ENCODE measurements at regions not wholly inside any gene's neighbourhood (a gene's known extent, or its start where the extent isn't known, plus 50 kb on each side); places are given as distances from the start of the nearest gene placed in this dataset.
A peak's percentile ranks its signal among the peaks of the same experiment; 100 is the strongest.

- TF ChIP-seq EZH2 (IDR thresholded peaks at IDR 0.05; ENCODE audit: insufficient read depth, low read length): no peak
- TF ChIP-seq CTCF (IDR thresholded peaks at IDR 0.05; ENCODE audit: insufficient read depth, low read depth, low read length): no peak
- no peak overlapping the region for H3K4me3 Mint-ChIP-seq (ENCODE audit: unreplicated experiment)
- Histone ChIP-seq H2AFZ (ENCODE audit: low read depth, low read length) (no peak overlapping the region), H3K4me1 (ENCODE audit: insufficient read depth, low read length) (peaks cover 5% of the 10 kb centered on the region), H3K27me3 (ENCODE audit: insufficient read depth, low read length) (no peaks in the 10 kb centered on the region), H3K9me3 (ENCODE audit: insufficient read depth, low read depth, low read length) (no peaks in the 10 kb centered on the region), H3K36me3 (ENCODE audit: insufficient read depth, low read length) (no peaks in the 10 kb centered on the region), H3K4me3 (ENCODE audit: insufficient read depth, low read depth, low read length) (no peak overlapping the region), H4K20me1 (ENCODE audit: insufficient read depth, low read length) (no peaks in the 10 kb centered on the region), H3K9ac (ENCODE audit: low read length) (no peak overlapping the region), H3K4me2 (ENCODE audit: low read length) (no peak overlapping the region), H3K79me2 (ENCODE audit: insufficient read depth, low read length) (no peaks in the 10 kb centered on the region), H3K27ac (ENCODE audit: low read depth, low read length) (no peak overlapping the region)
- FAIRE-seq (no peak), DNase-seq (ENCODE audit: low read depth) (peak; percentile 46)
- no peaks in the 10 kb centered on the region for H3K36me3 Mint-ChIP-seq (ENCODE audit: low read depth, unreplicated experiment)
- H3K27ac Mint-ChIP-seq (ENCODE audit: unreplicated experiment): peak overlapping the region; percentile 12
- H3K27me3 Mint-ChIP-seq (ENCODE audit: low read depth, unreplicated experiment): no peaks in the 10 kb centered on the region
- H3K4me1 Mint-ChIP-seq (ENCODE audit: low read depth, unreplicated experiment): peaks cover 13% of the 10 kb centered on the region
- no peaks in the 10 kb centered on the region for H3K9me3 Mint-ChIP-seq (ENCODE audit: unreplicated experiment)
These were observed 925.5 kb downstream of the SLC4A3 start for GRCh38 chr2:220552790-220553535.

GRCh38 chr2:220555961-220556630, 928.7 kb downstream of the SLC4A3 start:
- H3K9me3 ChIP-seq (ENCODE audit: insufficient read depth, low read depth, low read length): no peaks in the 10 kb centered on the region
- TF ChIP-seq EZH2 (IDR thresholded peaks at IDR 0.05; ENCODE audit: insufficient read depth, low read length) (no peak), CTCF (IDR thresholded peaks at IDR 0.05; ENCODE audit: insufficient read depth, low read depth, low read length) (no peak)
- H3K36me3 ChIP-seq (ENCODE audit: insufficient read depth, low read length): no peaks in the 10 kb centered on the region
- H3K27me3 Mint-ChIP-seq (ENCODE audit: low read depth, unreplicated experiment): no peaks in the 10 kb centered on the region
- no peak overlapping the region for H3K4me3 ChIP-seq (ENCODE audit: insufficient read depth, low read depth, low read length)
- DNase-seq (ENCODE audit: low read depth): peak; percentile 36
- H3K4me1 Mint-ChIP-seq (ENCODE audit: low read depth, unreplicated experiment): peaks cover 13% of the 10 kb centered on the region
- no peak overlapping the region for H3K9ac ChIP-seq (ENCODE audit: low read length)
- H4K20me1 ChIP-seq (ENCODE audit: insufficient read depth, low read length): no peaks in the 10 kb centered on the region
- H2AFZ ChIP-seq (ENCODE audit: low read depth, low read length): no peak overlapping the region
- H3K4me3 Mint-ChIP-seq (ENCODE audit: unreplicated experiment): no peak overlapping the region
- peaks cover 5% of the 10 kb centered on the region for H3K4me1 ChIP-seq (ENCODE audit: insufficient read depth, low read length)
- peak overlapping the region; percentile 17 for H3K4me2 ChIP-seq (ENCODE audit: low read length)
- H3K36me3 Mint-ChIP-seq (ENCODE audit: low read depth, unreplicated experiment): no peaks in the 10 kb centered on the region
- H3K27ac ChIP-seq (ENCODE audit: low read depth, low read length): no peak overlapping the region
- H3K27ac Mint-ChIP-seq (ENCODE audit: unreplicated experiment): peak overlapping the region; percentile 41
- H3K27me3 ChIP-seq (ENCODE audit: insufficient read depth, low read length): no peaks in the 10 kb centered on the region
- H3K79me2 ChIP-seq (ENCODE audit: insufficient read depth, low read length): no peaks in the 10 kb centered on the region
- FAIRE-seq: no peak
- no peaks in the 10 kb centered on the region for H3K9me3 Mint-ChIP-seq (ENCODE audit: unreplicated experiment)

- H3K36me3 ChIP-seq (ENCODE audit: insufficient read depth, low read length): no peaks in the 10 kb centered on the region
- no peaks in the 10 kb centered on the region for H3K27me3 Mint-ChIP-seq (ENCODE audit: low read depth, unreplicated experiment)
- DNase-seq (ENCODE audit: low read depth) (peak; percentile 82), FAIRE-seq (peak; percentile 87)
- no peaks in the 10 kb centered on the region for H4K20me1 ChIP-seq (ENCODE audit: insufficient read depth, low read length)
- H3K4me2 ChIP-seq (ENCODE audit: low read length): peak overlapping the region; percentile 17
- no peaks in the 10 kb centered on the region for H3K9me3 Mint-ChIP-seq (ENCODE audit: unreplicated experiment)
- peak overlapping the region; percentile 41 for H3K27ac Mint-ChIP-seq (ENCODE audit: unreplicated experiment)
- no peak for TF ChIP-seq CTCF (IDR thresholded peaks at IDR 0.05; ENCODE audit: insufficient read depth, low read depth, low read length)
- TF ChIP-seq EZH2 (IDR thresholded peaks at IDR 0.05; ENCODE audit: insufficient read depth, low read length): no peak
- H3K79me2 ChIP-seq (ENCODE audit: insufficient read depth, low read length): no peaks in the 10 kb centered on the region
- H3K36me3 Mint-ChIP-seq (ENCODE audit: low read depth, unreplicated experiment): no peaks in the 10 kb centered on the region
- peaks cover 5% of the 10 kb centered on the region for H3K4me1 ChIP-seq (ENCODE audit: insufficient read depth, low read length)
- H3K4me3 ChIP-seq (ENCODE audit: insufficient read depth, low read depth, low read length): no peak overlapping the region
- H3K27ac ChIP-seq (ENCODE audit: low read depth, low read length): no peak overlapping the region
- H3K4me1 Mint-ChIP-seq (ENCODE audit: low read depth, unreplicated experiment): peaks cover 13% of the 10 kb centered on the region
- no peaks in the 10 kb centered on the region for H3K9me3 ChIP-seq (ENCODE audit: insufficient read depth, low read depth, low read length)
- H3K27me3 ChIP-seq (ENCODE audit: insufficient read depth, low read length): no peaks in the 10 kb centered on the region
- H2AFZ ChIP-seq (ENCODE audit: low read depth, low read length): no peak overlapping the region
- H3K4me3 Mint-ChIP-seq (ENCODE audit: unreplicated experiment): no peak overlapping the region
- no peak overlapping the region for H3K9ac ChIP-seq (ENCODE audit: low read length)
These were observed 929.2 kb downstream of the SLC4A3 start for GRCh38 chr2:220556658-220557057.
